Adrenal gland (tissue), 5 donors: ENCODE measurements at regions not wholly inside any gene's neighbourhood (a gene's known extent, or its start where the extent isn't known, plus 50 kb on each side); places are given as distances from the start of the nearest gene placed in this dataset.

Source experiments
- CTCF ChIP-seq, 6 experiments: fragments of 450-650 bp in 4 of 6; fragments of 200-600 bp in 2 of 6; sonication (generic) in 1 of 6; IDR thresholded peaks; 1 replicate in 5 of 6; 2 replicates in 1 of 6; pipeline versions ENCODE4 v1.5.1 to v1.8.0; 2016 to 2021; ENCODE audit warnings: antibody characterized with exemption in 6 of 6, mild to moderate bottlenecking in 2 of 6, moderate library complexity in 1 of 6
- POLR2A ChIP-seq, 2 donors: fragments of 450-650 bp; IDR thresholded peaks; one replicate each; pipeline ENCODE4 v1.6.1; 2017; ENCODE audit warnings: antibody characterized with exemption in 2 of 2, mild to moderate bottlenecking in 2 of 2, moderate library complexity in 1 of 2
- donor health status: DM: no; HTN: no; CAD: no.

GRCh38 chr5:67724412-67725135, 491.0 kb upstream of the PIK3R1 start:
- TF ChIP-seq CTCF (IDR thresholded peaks at IDR 0.05) = no peak
- no peak for TF ChIP-seq POLR2A (IDR thresholded peaks at IDR 0.05)
